ENCODE measurements at regions not wholly inside any gene's neighbourhood (a gene's known extent, or its start where the extent isn't known, plus 50 kb on each side); places are given as distances from the start of the nearest gene placed in this dataset.
"Not testable (repeated sequence)": the region's sequence is repeated elsewhere in the genome, so short reads cannot be mapped to it uniquely, and the experiment has no call there.

DNA sequence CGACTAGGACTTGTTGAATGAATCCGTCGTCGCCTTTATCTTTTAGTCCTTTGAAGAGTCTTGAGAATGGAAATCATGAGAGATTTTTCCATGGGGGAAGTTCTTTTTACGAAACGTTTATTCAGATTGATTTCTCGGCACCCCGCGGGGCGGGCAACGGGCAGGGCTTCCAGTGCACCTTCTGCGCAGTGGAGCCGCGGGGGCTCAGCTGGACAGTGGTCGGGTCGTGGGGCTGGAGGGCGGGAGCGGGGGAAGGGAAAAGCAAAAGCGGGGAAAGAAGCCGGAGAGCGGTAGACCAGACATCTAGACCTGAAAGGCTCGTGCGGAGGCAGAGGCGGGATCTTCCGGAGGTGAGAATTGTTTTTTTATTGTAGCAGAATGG, 103.0 kb downstream of the NBPF11 start:
- not testable (repeated sequence) for H3K27me3 ChIP-seq (ENCODE audit: control insufficient read depth, insufficient read depth, low read length); H3K36me3 ChIP-seq (replicated peaks; ENCODE audit: control insufficient read depth, insufficient read depth, low read length); DNase-seq
- H3K4me3 ChIP-seq (ENCODE audit: insufficient read depth, low read depth, low read length), result peak overlapping the region; percentile 41

GRCh38 chr1:148048423-148049114, 103.5 kb downstream of the NBPF11 start:
- H3K36me3 ChIP-seq (replicated peaks; ENCODE audit: control insufficient read depth, insufficient read depth, low read length); DNase-seq; H3K27me3 ChIP-seq (ENCODE audit: control insufficient read depth, insufficient read depth, low read length): not testable (repeated sequence)
- H3K4me3 ChIP-seq (ENCODE audit: insufficient read depth, low read depth, low read length), result peak overlapping the region; percentile 41

- not testable (repeated sequence) for H3K27me3 ChIP-seq (ENCODE audit: control insufficient read depth, insufficient read depth, low read length); H3K4me3 ChIP-seq (ENCODE audit: insufficient read depth, low read depth, low read length); DNase-seq; H3K36me3 ChIP-seq (replicated peaks; ENCODE audit: control insufficient read depth, insufficient read depth, low read length)
Observed at GRCh38 chr1:148045872-148046271, 106.2 kb downstream of the NBPF11 start.

DNA sequence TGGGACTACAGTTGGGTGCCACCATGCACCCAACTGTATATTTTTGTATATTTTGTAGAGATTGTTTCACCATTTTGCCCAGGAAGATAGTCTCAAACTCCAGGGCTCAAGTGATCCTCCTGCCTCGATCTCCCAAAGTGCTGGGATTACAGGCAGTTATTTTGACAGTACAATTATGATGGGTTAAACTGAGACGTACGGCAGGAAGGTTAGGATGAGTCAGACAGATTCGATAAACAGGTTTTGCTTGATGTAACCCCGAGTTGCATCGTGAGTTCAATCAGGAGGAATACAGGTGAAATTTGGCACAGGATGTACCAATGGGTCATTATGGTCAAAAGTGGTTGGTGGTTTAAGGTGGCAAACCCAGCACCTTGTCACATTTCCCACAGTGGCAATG, 107.6 kb downstream of the NBPF11 start:
- not testable (repeated sequence) for H3K4me3 ChIP-seq (ENCODE audit: insufficient read depth, low read depth, low read length); DNase-seq; H3K36me3 ChIP-seq (replicated peaks; ENCODE audit: control insufficient read depth, insufficient read depth, low read length); H3K27me3 ChIP-seq (ENCODE audit: control insufficient read depth, insufficient read depth, low read length)
